ENCODE measurements at regions not wholly inside any gene's neighbourhood (a gene's known extent, or its start where the extent isn't known, plus 50 kb on each side); places are given as distances from the start of the nearest gene placed in this dataset.
"Not testable (repeated sequence)": the region's sequence is repeated elsewhere in the genome, so short reads cannot be mapped to it uniquely, and the experiment has no call there.

DNA sequence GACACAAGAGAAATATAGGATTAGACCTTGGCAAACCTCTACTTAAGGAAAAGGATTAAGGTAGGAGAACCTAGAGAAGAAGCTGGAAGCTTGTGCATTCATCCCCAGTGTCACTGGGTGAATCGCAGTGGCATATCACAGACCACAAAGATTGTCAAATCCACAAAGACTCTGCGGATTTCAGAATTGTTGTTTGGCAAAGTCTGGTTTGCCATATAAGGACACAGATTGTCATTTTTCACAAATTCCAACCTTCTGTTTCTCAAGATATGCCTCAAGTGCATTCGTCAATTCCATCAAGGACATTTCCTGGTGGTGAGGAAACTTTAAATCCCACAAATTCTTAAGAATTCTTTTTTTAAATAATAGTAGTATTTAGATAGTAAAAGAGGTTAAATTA lies 395.1 kb upstream of the PAPPA start:
- in situ Hi-C loops (cut with HindIII; ENCODE audit: low pct_ligation_motif_present, low pct_unique_long_range_greater_than_20kb, low sequenced_read_pairs) = no loop called here
- DNase-seq = no peak

DNA sequence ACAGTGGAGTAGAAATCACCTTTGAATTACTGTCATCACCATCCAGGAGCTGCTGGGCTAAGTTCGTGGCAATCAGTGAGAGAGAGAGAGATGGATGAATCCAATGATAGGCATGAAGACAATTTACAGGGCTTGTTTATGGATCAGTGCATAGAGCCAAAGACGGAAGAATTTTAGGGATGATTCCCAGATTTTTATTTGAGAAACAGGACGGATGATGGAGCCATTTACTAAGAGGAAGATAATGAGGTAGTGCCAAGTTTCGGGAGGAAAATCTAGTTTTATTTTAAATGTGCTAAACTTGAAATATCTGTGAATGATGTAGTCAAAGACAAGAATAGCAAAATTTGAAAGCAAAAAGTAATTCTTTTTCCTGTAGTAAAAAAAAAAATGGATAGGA lies 394.2 kb upstream of the PAPPA start:
- DNase-seq = no peak
- in situ Hi-C loops (cut with HindIII; ENCODE audit: low pct_ligation_motif_present, low pct_unique_long_range_greater_than_20kb, low sequenced_read_pairs) = no loop called here

DNA sequence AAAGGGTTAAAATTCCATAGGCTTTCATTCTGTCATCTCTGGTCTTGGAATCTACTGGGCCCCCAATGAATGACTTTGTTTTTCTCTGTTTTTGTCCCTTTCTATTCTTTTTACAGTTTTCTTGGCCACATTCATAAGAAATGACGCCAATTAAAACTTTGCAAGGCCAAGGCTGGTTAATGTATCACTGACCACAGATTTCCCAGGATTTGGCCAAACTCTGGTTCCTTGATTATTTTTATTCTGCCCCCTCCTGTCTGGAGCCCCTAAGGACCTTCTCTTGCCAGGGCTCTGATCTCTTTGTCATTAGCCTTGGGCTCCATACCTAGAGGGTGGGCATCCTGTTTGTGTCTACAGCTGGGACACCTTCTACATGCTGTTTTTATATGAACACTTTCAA lies 388.9 kb upstream of the PAPPA start:
- in situ Hi-C loops (cut with HindIII; ENCODE audit: low pct_ligation_motif_present, low pct_unique_long_range_greater_than_20kb, low sequenced_read_pairs) = no loop called here
- no peak for DNase-seq

DNA sequence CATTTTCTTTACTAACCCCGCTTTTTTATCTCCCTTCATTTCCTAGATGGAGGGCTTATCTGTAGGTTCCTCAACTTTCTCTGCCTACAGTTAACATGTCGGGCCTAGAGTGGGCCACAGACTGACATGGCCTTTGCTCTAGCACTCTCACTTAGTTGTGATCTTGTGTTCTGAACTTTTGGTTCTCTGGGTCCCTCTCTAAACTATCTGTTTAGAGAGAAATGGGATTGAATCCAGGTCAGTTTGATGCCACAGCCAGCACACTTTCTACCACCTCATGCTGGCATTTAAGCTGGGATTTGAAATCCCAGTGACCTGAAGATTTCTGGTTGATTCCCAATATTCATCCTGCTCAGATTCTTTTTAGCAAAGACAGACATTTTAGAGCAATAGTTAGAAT lies 388.5 kb upstream of the PAPPA start:
- in situ Hi-C loops (cut with HindIII; ENCODE audit: low pct_ligation_motif_present, low pct_unique_long_range_greater_than_20kb, low sequenced_read_pairs) = no loop called here

DNA sequence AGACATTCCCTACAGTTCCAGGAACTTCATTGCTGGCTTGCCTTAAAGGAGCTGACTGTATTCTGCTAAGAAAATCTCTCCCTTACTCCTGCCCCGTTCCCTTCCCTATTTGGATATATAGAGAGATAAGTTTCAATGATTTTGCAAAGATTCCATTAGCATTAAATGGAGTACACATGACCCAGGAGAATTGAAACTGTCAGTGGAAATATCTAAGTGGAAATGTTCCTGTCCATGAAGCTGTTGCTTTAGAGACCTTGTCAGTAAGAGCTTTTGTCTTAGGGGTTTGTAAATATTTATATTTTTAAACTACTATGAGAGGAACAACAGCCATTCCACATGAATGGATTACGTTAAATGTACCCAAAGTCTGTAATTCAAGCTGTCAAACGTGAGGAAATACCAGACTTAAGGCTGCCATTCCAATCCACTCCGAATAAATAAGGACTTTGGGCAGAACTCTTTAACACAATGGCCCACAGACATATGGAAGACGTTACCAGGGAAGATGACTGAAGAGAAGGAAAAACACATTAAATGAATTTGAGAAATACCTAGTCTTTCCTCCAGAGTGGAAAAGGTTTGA lies 387.1 kb upstream of the PAPPA start:
- no peak for DNase-seq
- in situ Hi-C loops (cut with HindIII; ENCODE audit: low pct_ligation_motif_present, low pct_unique_long_range_greater_than_20kb, low sequenced_read_pairs) = no loop called here

More for the DNA sequence above, 388.5 kb upstream of the PAPPA start:
- DNase-seq = no peak

DNA sequence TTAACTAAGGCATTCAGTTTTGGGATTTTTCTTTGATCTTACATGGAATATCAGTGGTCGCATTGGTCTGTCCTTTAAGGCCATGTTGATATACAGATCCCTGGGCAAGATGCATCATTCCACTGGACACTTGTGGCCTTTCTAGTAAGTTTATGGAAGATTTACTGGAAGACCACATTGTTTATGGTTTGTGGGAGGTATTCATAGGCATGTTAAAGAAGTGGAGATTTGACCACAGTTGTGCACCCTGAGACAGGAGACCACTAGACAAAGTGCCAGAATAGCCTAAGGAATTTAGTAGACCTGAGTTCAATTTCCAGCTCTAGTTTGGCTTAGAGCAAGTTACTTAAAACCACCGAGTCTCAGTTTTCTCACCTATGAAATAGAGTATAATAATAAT lies 383.1 kb upstream of the PAPPA start:
- DNase-seq = no peak
- in situ Hi-C loops (cut with HindIII; ENCODE audit: low pct_ligation_motif_present, low pct_unique_long_range_greater_than_20kb, low sequenced_read_pairs) = no loop called here

DNA sequence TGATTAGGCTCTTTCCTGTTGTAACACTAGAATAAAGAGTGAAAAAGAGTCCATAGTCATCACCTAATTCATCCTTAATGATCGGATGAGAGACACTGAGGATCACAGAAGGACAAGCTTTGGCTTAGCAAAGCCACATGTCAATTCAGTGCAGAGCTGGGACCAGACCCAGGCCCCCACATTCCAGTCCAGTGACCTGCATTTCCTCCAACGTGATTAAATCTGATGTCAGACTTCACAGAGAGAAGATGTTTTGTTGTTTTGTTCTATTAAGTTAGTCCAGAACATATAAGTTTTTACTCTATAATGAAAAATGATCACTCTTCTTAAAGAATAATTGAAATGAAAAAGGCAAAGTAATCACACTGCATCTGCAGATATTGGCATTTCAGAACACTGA lies 377.9 kb upstream of the PAPPA start:
- in situ Hi-C loops (cut with HindIII; ENCODE audit: low pct_ligation_motif_present, low pct_unique_long_range_greater_than_20kb, low sequenced_read_pairs) = no loop called here
- no peak for DNase-seq

DNA sequence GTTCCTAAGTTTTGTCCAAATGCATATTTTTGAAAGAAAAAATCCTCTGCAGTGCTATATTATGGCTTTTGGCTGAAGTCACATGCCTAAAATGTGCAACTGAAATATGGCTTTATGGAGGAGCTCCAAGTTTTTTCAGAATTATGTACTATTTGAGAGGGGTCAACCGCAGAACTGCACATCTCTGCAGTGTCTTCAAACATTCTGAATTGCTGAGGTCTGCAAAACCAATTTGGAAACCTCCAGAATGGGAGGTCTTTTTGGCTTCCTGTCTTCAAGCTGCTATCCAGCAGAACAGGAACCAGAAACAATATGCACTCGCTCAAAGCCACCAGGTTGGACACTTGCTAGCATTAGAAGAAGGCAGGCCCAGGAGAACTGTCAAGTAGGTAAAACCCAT lies 376.0 kb upstream of the PAPPA start:
- in situ Hi-C loops (cut with HindIII; ENCODE audit: low pct_ligation_motif_present, low pct_unique_long_range_greater_than_20kb, low sequenced_read_pairs) = no loop called here
- DNase-seq = no peak

DNA sequence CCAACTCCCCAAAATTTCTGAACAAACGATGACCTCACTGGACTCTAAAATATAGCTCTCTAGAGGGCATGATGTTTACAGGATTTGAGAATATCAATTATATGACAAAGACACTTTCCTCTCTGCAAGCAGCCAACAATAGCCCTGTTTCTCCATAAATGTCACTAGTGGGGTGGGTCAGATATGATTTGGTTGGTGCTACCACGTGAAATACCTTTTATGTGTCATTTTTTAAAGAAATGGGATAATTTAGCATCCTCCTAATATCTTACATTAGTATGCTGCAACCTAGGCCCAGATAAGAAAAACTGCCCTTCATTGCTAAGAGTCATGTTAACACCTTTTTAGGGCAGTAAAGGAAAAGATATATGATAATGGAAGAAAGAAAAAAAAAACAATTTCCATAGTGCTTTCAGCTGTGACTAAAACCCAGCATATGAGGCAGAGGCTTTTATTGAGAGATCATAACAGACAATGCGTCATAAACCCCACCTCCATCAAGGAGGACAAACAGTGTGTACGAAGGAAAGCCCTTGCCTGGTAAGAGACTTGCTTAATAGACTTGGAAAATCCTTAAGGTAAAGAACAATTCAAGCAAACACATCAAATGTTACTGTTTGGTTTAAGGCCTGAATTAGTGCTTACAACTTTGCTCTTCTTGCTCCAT lies 372.4 kb upstream of the PAPPA start:
- no peak for DNase-seq
- in situ Hi-C loops (cut with HindIII; ENCODE audit: low pct_ligation_motif_present, low pct_unique_long_range_greater_than_20kb, low sequenced_read_pairs) = no loop called here

DNA sequence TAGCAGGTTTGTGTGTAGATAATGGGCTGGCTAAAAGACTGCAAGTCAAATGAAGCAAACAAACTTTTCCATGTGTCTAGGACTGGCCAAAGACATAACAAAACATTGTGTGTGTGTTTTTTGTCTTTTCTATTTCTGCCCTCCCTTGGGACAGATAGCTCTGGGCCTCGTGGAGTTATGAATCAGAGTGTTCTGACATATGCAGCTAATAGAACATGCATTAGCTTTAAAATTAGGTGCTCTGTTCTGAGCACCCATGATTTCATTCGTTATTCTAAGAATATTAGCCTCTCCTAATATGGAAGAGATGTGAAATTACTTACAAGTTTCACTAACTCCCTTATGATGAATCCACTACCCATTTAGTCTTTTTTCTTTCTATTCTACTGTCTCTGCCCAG lies 367.3 kb upstream of the PAPPA start:
- DNase-seq = no peak
- in situ Hi-C loops (cut with HindIII; ENCODE audit: low pct_ligation_motif_present, low pct_unique_long_range_greater_than_20kb, low sequenced_read_pairs) = no loop called here

DNA sequence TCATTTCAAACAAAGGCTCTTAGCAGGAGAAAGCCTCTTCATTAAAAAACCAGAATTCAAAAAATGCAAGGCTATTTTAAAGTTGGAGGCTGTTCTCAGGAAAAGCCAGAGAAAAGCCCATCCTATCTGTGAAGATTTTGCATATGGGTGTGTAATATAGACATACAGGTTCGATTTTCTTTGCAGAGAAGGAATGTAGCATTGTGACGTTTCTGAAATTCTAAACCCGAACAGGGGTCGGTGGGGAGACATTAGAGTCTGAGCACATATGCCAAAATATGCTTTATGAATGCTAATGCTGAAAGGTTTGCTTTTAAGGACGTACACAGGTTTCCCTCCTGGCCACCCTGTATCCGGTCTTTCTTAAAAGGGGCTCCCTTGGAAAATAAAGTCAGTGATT lies 363.1 kb upstream of the PAPPA start:
- in situ Hi-C loops (cut with HindIII; ENCODE audit: low pct_ligation_motif_present, low pct_unique_long_range_greater_than_20kb, low sequenced_read_pairs) = no loop called here
- no peak for DNase-seq

DNA sequence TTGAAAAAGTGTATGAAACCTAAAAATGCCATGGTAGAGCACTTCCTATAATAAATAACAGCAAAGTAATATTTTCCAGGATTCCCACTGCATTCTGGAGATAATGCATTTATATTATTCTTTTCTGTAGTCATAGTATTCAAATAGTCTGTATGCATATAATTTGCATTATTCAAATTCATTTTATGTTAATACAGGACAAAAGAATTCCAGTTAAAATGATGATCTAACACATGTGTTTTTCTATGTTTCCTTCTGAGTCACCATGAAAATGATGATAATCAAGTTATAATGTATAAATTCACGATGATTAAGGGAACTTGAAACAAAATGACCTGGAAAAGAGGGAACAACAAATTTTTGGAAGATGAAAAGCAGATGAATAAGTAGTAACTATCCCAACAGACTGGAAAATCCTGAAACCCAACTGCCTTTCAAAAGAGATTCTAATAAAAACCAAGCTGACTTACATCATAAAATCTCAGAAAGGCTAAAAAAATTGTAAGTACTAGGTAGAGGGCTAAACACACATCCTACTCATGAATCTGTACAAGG lies 358.6 kb upstream of the PAPPA start:
- DNase-seq = no peak
- in situ Hi-C loops (cut with HindIII; ENCODE audit: low pct_ligation_motif_present, low pct_unique_long_range_greater_than_20kb, low sequenced_read_pairs) = no loop called here

DNA sequence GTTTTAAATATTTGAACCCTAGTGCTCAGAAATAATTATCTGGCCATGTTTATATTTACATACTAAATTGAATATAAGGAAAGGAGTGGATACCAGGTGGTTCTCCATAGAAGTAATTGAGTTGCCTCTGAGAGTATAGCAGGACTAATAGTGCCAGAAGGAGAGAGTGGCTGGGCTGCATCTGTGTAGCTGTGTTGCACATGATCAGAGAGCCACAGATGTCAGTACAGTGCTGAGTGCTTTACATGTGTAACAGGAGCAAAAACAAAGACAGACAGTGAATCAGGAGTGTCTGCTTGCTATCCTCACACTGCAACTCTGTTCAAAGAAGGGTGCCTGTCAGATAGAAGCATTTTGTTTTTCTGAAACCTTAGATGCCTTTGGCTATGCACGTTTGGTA lies 353.9 kb upstream of the PAPPA start:
- DNase-seq = no peak
- in situ Hi-C loops (cut with HindIII; ENCODE audit: low pct_ligation_motif_present, low pct_unique_long_range_greater_than_20kb, low sequenced_read_pairs) = no loop called here

DNA sequence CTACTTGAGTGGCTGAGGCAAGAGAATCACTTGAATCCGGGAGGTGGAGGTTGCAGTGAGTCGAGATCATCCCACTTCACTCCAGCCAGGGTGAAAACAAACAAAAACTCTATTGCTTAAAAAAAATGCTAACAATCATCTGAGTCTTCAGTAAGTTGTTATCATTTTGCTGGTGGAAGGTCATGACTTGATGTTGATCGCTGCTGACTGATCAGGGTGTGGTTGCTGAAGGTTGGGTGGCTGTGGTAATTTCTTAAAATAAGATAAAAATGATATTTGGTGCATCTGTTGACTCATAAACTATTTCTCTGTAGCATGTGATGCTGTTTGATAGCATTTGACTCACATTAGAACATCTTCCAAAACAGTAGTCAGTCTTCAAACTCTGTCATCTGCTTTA lies 349.4 kb upstream of the PAPPA start:
- no peak for DNase-seq
- in situ Hi-C loops (cut with HindIII; ENCODE audit: low pct_ligation_motif_present, low pct_unique_long_range_greater_than_20kb, low sequenced_read_pairs) = no loop called here

DNA sequence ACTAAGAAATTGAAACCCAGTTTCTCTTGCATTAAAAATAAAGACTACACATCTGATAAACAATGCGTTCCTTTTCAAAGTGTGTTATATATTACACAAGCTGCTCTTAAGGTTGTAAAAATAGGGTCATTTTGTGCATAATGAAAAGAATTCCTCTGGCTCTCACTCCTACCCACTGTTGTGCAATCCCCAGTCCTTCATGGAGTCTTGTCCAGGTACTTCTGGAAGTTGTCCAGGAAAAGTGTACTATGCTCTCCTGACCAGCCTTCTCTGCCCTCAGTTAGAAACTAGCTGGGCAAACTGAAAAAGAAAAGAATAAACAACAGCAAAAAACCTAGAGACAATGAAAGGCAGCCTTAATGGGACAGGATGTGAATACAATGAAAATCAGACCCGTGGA lies 345.5 kb upstream of the PAPPA start:
- no peak for DNase-seq
- in situ Hi-C loops (cut with HindIII; ENCODE audit: low pct_ligation_motif_present, low pct_unique_long_range_greater_than_20kb, low sequenced_read_pairs) = no loop called here

DNA sequence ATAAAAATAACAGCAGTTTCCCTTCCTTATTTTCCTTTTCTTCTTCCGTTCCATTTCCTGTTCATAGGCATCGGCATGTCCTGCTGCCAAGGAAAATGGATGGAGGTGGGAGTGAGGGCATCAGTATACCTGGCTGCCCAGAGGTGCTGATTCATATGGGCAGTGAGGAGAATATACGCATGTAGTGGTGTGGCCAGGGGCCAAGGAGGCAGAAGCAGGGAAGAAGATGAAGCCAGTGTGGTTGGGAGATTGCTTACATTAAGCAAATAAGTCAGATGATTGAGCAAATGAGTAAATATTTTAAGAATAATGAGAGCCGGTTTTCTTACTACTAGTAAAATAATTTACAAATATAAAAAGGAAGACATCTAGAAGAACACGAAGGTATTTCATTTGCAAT lies 344.9 kb upstream of the PAPPA start:
- no peak for DNase-seq

DNA sequence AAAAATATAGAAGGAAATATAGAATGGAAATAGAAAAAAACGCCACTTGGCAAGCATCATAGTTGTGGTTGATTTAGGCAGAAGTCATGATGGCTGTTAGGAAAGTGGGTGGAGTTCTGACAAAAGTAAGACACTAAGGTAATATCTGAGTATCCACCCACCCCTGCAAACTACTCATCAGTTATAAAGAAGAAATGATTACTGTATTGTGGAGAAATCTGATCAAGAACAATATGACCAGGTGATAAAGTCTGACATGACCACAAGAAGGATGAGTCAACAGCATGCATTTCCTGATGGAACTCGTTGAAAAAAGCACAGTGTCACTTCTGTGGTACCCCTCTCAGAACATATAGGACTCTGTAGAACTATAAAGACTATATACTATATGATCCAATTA lies 343.4 kb upstream of the PAPPA start:
- DNase-seq = no peak
- in situ Hi-C loops (cut with HindIII; ENCODE audit: low pct_ligation_motif_present, low pct_unique_long_range_greater_than_20kb, low sequenced_read_pairs) = no loop called here

More for the DNA sequence above, 344.9 kb upstream of the PAPPA start:
- in situ Hi-C loops (cut with HindIII; ENCODE audit: low pct_ligation_motif_present, low pct_unique_long_range_greater_than_20kb, low sequenced_read_pairs) = no loop called here

DNA sequence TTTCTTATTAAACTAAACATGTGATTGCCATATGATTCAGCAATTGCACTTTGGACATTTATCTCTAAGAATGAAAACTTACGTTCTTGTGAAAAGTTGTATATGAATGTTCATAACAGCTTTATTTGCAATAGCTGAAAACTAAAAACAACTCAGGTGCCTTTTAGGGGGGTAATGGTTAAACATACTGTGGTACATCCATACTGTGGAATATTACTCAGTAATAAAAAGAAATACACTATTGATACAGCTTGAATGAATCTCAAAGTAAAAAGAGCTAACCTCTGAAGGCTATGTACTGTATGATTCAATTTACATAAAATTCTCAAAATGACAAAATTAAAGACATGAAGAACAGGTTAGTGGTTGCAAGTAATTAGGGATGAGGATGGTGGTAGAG lies 339.5 kb upstream of the PAPPA start:
- no peak for DNase-seq

DNA sequence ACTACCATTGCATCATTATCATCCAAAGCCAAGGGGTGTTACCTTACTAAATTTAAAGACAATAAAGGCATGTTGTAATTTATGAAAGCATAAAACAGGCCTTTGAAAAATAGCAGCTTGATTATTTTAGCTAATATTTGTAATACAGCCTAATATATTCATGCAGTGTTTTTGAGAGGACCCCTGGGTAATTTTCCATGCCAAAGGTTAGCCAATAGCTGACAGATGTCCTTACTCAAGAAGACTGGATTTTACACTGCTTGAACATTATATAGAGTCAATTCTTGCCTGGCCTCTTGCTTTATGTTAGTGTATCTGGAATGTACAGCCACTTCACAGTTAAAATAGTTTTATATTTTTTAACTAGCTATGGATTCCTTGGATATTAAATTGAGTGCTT lies 337.8 kb upstream of the PAPPA start:
- in situ Hi-C loops (cut with HindIII; ENCODE audit: low pct_ligation_motif_present, low pct_unique_long_range_greater_than_20kb, low sequenced_read_pairs) = no loop called here
- no peak for DNase-seq

More for the DNA sequence above, 339.5 kb upstream of the PAPPA start:
- in situ Hi-C loops (cut with HindIII; ENCODE audit: low pct_ligation_motif_present, low pct_unique_long_range_greater_than_20kb, low sequenced_read_pairs) = no loop called here

DNA sequence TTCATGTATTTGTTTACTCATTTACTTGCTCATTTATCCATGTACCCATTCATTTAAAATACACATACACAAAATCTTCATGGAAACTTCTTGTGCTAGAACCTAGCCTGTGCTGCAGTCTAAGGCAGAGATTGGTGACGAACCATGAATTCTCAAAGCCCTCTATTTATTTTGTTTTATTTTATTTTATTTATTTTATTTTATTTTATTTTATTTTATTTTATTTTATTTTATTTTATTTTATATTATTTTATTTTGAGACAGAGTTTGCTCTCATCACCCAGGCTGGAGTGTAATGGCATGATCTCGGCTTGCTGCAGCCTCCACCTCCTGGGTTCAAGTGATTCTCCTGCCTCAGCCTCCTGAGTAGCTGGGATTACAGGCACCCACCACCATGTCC lies 334.9 kb upstream of the PAPPA start:
- in situ Hi-C loops (cut with HindIII; ENCODE audit: low pct_ligation_motif_present, low pct_unique_long_range_greater_than_20kb, low sequenced_read_pairs); DNase-seq: not testable (repeated sequence)
